ENCODE measurements at regions not wholly inside any gene's neighbourhood (a gene's known extent, or its start where the extent isn't known, plus 50 kb on each side); places are given as distances from the start of the nearest gene placed in this dataset.
A peak's percentile ranks its signal among the peaks of the same experiment; 100 is the strongest.

DNA sequence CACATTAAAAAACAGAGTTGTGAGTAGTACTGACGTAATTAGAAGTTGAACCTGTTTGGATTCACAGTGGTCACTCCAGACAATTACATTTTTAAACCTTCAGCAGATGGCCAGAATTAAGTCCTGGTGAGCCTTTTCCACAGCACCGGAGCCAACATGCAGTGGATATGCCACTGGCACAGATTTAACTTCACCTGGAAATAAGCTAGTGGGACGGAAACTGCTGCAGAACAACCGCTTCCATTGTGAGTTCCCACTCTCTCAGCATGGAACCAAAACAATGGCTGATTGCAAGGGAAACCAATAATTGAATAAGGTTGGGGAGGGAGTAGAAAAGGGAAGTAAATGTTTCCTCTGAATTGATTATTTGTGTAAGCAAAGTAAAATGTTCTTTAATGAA is 515.1 kb downstream of the STK39 start:
- Histone ChIP-seq H3K36me3 (ENCODE audit: control insufficient read depth in 2 of 4, insufficient read depth in 4 of 4, low read length in 3 of 4) (no peaks in the 10 kb centered on the region), H2BK12ac (ENCODE audit: low read depth, low read length) (no peak overlapping the region), H2BK15ac (ENCODE audit: low read length) (no peak overlapping the region), H3K79me1 (ENCODE audit: low read depth, low read length) (peaks cover 3% of the 10 kb centered on the region; the same call in 1 of the 2 replicates), H2BK20ac (ENCODE audit: low read length) (no peak overlapping the region), H3K9me3 (ENCODE audit: insufficient read depth in 2 of 2, low read depth in 1 of 2, low read length in 1 of 2) (no peaks in the 10 kb centered on the region), H3K18ac (ENCODE audit: extremely low read depth, low read length) (no peak overlapping the region), H3K27me3 (replicated peaks in 1 of 4; ENCODE audit: control insufficient read depth in 3 of 4, extremely low read depth in 1 of 4, insufficient read depth in 3 of 4, low read length in 3 of 4) (peaks cover 0 to under 1% (median 0%) of the 10 kb centered on the region in 4 experiments; a peak in 1 of 7 replicates), H2BK120ac (replicated peaks; ENCODE audit: low read depth, low read length) (no peak overlapping the region), H4K20me1 (replicated peaks in 1 of 2; ENCODE audit: control insufficient read depth in 1 of 2, insufficient read depth in 2 of 2, low read length in 2 of 2) (no peaks in the 10 kb centered on the region), H4K91ac (replicated peaks; ENCODE audit: insufficient read length, low read length) (no peak overlapping the region), H3K14ac (ENCODE audit: insufficient read length) (no peak overlapping the region), H3K56ac (replicated peaks; ENCODE audit: insufficient read length, low read depth, low read length) (no peak overlapping the region), H2AFZ (ENCODE audit: low read length) (no peak overlapping the region), H3K79me2 (ENCODE audit: control insufficient read depth in 1 of 2, insufficient read depth in 2 of 2, low read length in 2 of 2) (no peaks in the 10 kb centered on the region; a peak in 1 of 4 replicates), H3K4ac (replicated peaks; ENCODE audit: insufficient read length, low read depth, low read length) (no peak overlapping the region), H3K23me2 (ENCODE audit: low read depth, low read length) (no peaks in the 10 kb centered on the region), H3K4me3 (ENCODE audit: extremely low read depth in 1 of 4, insufficient read depth in 2 of 4, low read depth in 3 of 4, low read length in 4 of 4) (no peak overlapping the region; a peak in 1 of 8 replicates), H3K27ac (ENCODE audit: low read depth, low read length) (no peak overlapping the region), H3K23ac (ENCODE audit: insufficient read length) (no peak overlapping the region), H4K8ac (ENCODE audit: extremely low read depth, insufficient read depth, low read length) (no peak overlapping the region), H2BK5ac (ENCODE audit: low read depth, low read length) (no peak overlapping the region), H3K4me2 (ENCODE audit: insufficient read depth in 1 of 2, low read depth in 2 of 2, low read length in 2 of 2) (peak overlapping the region; percentile 16 to 38; a peak in 1 of 4 replicates), H2AK5ac (ENCODE audit: low read depth, low read length) (no peak overlapping the region), H3K4me1 (replicated peaks in 1 of 4; ENCODE audit: control insufficient read depth in 3 of 4, insufficient read depth in 4 of 4, low read length in 3 of 4) (peaks cover 0 to 12% (median 10%) of the 10 kb centered on the region in 4 experiments; a peak in 4 of 7 replicates), H4K5ac (ENCODE audit: insufficient read length, low read depth, low read length) (no peak overlapping the region), H3K9ac (replicated peaks in 1 of 4; ENCODE audit: extremely low read depth in 1 of 4, low read depth in 3 of 4, low read length in 3 of 4) (no peak overlapping the region)
- TF ChIP-seq YY1 (IDR thresholded peaks at IDR 0.05; ENCODE audit: low read depth, low read length) (peak; percentile 67; the same call in 1 of the 2 replicates), RFX5 (IDR thresholded peaks at IDR 0.05; ENCODE audit: borderline replicate concordance, low read depth, low read length) (no peak)
- DNase-seq (ENCODE audit: low read depth in 1 of 2, low spot score in 2 of 2) (no peak), FAIRE-seq (peak; percentile 39)
- WGBS, 2 experiments (ENCODE audit: extremely low coverage in 1 of 2, insufficient coverage in 1 of 2, insufficient read length in 1 of 2, insufficient replicate concordance in 2 of 2, low coverage in 1 of 2, low lambda C conversion rate in 2 of 2, missing lambda C conversion rate in 1 of 2): 62% methylated on average over 4 of the region's 4 CpGs; no CpG with 5 or more reads in 1 of the 2 experiments
- CTCF ChIA-PET (ENCODE audit: partially characterized antibody): no interaction called here
- POLR2A ChIA-PET (ENCODE audit: partially characterized antibody): no interaction called here
